Liver (tissue), 8 donors: ENCODE measurements at regions not wholly inside any gene's neighbourhood (a gene's known extent, or its start where the extent isn't known, plus 50 kb on each side); places are given as distances from the start of the nearest gene placed in this dataset.
A peak's percentile ranks its signal among the peaks of the same experiment; 100 is the strongest.

Experiments
- DNase-seq: peaks from one replicate; pipeline ENCODE4 v3.0.0-alpha.2; 2017; ENCODE audit warnings: low spot score
- H3K27ac ChIP-seq, 2 donors: one replicate each; pipeline ENCODE4 v1.7.0; 2013; ENCODE audit warnings: inconsistent platforms in 2 of 2, low read length in 2 of 2, control low read depth in 1 of 2, low read depth in 1 of 2, mild to moderate bottlenecking in 1 of 2
- H3K27me3 ChIP-seq, 4 donors: one replicate each; pipeline versions ENCODE4 v1.6.1 to v1.7.0; 2013; ENCODE audit warnings: low read length in 3 of 4, inconsistent platforms in 1 of 4, mild to moderate bottlenecking in 1 of 4, moderate library complexity in 1 of 4; ENCODE audit not compliant: control insufficient read depth in 4 of 4, insufficient read depth in 4 of 4
- H3K36me3 ChIP-seq, 4 donors: one replicate each; pipeline versions ENCODE4 v1.6.1 to v1.7.0; 2013; ENCODE audit warnings: low read length in 3 of 4, mild to moderate bottlenecking in 3 of 4, low read depth in 1 of 4, moderate library complexity in 1 of 4; ENCODE audit not compliant: control insufficient read depth in 4 of 4, insufficient read depth in 3 of 4
- H3K4me1 ChIP-seq, 4 donors: one replicate each; pipeline versions ENCODE4 v1.6.1 to v1.7.0; 2013; ENCODE audit warnings: low read length in 3 of 4, mild to moderate bottlenecking in 3 of 4, moderate library complexity in 1 of 4; ENCODE audit not compliant: control insufficient read depth in 4 of 4, insufficient read depth in 4 of 4
- H3K4me3 ChIP-seq, 3 donors: one replicate each; pipeline versions ENCODE4 v1.6.1 to v1.7.0; 2013; ENCODE audit warnings: low read length in 3 of 3, control low read depth in 1 of 3, low read depth in 1 of 3, mild to moderate bottlenecking in 1 of 3
- H3K9ac ChIP-seq, 2 donors: one replicate each; pipeline ENCODE4 v1.7.0; 2013; ENCODE audit warnings: low read length in 2 of 2, mild to moderate bottlenecking in 2 of 2, moderate library complexity in 2 of 2, control low read depth in 1 of 2, low read depth in 1 of 2
- H3K9me3 ChIP-seq, 4 donors: one replicate each; pipeline versions ENCODE4 v1.6.1 to v1.7.0; 2013; ENCODE audit warnings: low read length in 3 of 4; ENCODE audit not compliant: control insufficient read depth in 4 of 4
- EGR1 ChIP-seq, 2 donors: IDR thresholded peaks; 2 replicates each; pipeline ENCODE4 v1.6.1; 2016 to 2018; ENCODE audit warnings: antibody characterized with exemption in 2 of 2, low read depth in 2 of 2
- FOXA1 ChIP-seq: IDR thresholded peaks from 2 replicates; pipeline ENCODE4 v1.6.1; 2016; ENCODE audit warnings: antibody characterized with exemption
- FOXA2 ChIP-seq: IDR thresholded peaks from 2 replicates; pipeline ENCODE4 v1.6.1; 2016; ENCODE audit warnings: antibody characterized with exemption
- GABPA ChIP-seq, 2 donors: IDR thresholded peaks in 1 of 2; conservative IDR thresholded peaks in 1 of 2; 2 replicates each; pipeline ENCODE4 v1.6.1; 2016; ENCODE audit warnings: antibody characterized with exemption in 2 of 2, mild to moderate bottlenecking in 1 of 2, moderate library complexity in 1 of 2
- HNF4A ChIP-seq, 2 donors: conservative IDR thresholded peaks; 2 replicates each; pipeline ENCODE4 v1.6.1; 2016; ENCODE audit warnings: antibody characterized with exemption in 2 of 2, mild to moderate bottlenecking in 2 of 2
- HNF4G ChIP-seq: IDR thresholded peaks from 2 replicates; pipeline ENCODE4 v1.6.1; 2016; ENCODE audit warnings: antibody characterized with exemption
- JUND ChIP-seq, 2 donors: IDR thresholded peaks; 2 replicates each; pipeline ENCODE4 v1.6.1; 2016; ENCODE audit warnings: antibody characterized with exemption in 2 of 2
- NR2F2 ChIP-seq: IDR thresholded peaks from 2 replicates; pipeline ENCODE4 v1.6.1; 2016; ENCODE audit warnings: antibody characterized with exemption
- RAD21 ChIP-seq, 2 donors: IDR thresholded peaks; 2 replicates each; pipeline ENCODE4 v1.6.1; 2016; ENCODE audit warnings: antibody characterized with exemption in 2 of 2, mild to moderate bottlenecking in 2 of 2
- RXRA ChIP-seq, 2 donors: IDR thresholded peaks; 2 replicates each; pipeline ENCODE4 v1.6.1; 2017 to 2018; ENCODE audit warnings: antibody characterized with exemption in 2 of 2, mild to moderate bottlenecking in 1 of 2
- SP1 ChIP-seq: IDR thresholded peaks from 2 replicates; pipeline ENCODE4 v1.6.1; 2018; ENCODE audit warnings: antibody characterized with exemption, mild to moderate bottlenecking
- TAF1 ChIP-seq: conservative IDR thresholded peaks from 2 replicates; pipeline ENCODE4 v1.6.1; 2016; ENCODE audit warnings: antibody characterized with exemption, mild to moderate bottlenecking
- YY1 ChIP-seq: IDR thresholded peaks from 2 replicates; pipeline ENCODE4 v1.6.1; 2016; ENCODE audit warnings: antibody characterized with exemption, mild to moderate bottlenecking
- WGBS: extraction: QIAGEN DNeasy Blood & Tissue Kit; methylation state at CpG from one replicate; pipeline ENCODE4 v1.1.7; 2013; 5-methylcytosine and 5-hydroxymethylcytosine counted together
- TF ChIP-seq, protein P1 (sequence below): IDR thresholded peaks from 2 replicates; pipeline ENCODE4 v1.6.1; 2016; ENCODE audit warnings: antibody characterized with exemption
- TF ChIP-seq, protein P2 (sequence below): IDR thresholded peaks from 2 replicates; pipeline ENCODE4 v1.6.1; 2016; ENCODE audit warnings: antibody characterized with exemption
- TF ChIP-seq, protein P3 (sequence below): fragments of 150-350 bp; IDR thresholded peaks from 2 replicates; pipeline ENCODE4 v1.5.1; 2017; ENCODE audit warnings: improper control_type of control experiment, low read depth, low read length; ENCODE audit not compliant: missing input control
- TF ChIP-seq, protein P4 (sequence below): IDR thresholded peaks from 2 replicates; pipeline ENCODE4 v1.6.1; 2016; ENCODE audit warnings: antibody characterized with exemption
- TF ChIP-seq, protein P5 (sequence below): IDR thresholded peaks from 2 replicates; pipeline ENCODE4 v1.6.1; 2016; ENCODE audit warnings: antibody characterized with exemption, mild to moderate bottlenecking
- donor health status: healthy.
- donor health status: healthy.
- donor health status: healthy.
- donor health status: healthy.
- donor health status: healthy.

DNA sequence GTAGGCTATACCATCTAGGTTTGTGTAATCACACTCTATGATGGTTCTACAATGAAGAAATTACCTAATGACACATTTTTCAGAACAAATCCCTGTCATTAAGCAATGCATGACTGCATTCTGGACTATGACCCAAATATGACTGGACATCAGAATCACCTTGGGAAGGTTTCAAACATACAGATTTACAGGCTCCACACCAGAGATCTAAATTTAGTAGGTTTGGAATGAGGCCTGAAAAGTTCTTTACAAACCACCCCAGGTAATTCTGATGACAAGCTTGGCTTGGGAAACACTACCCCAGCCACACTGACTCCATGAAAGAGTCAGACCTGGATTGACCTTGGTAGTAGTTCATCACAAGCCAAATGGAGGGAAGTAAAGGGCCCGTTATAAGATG, 52.2 kb upstream of the NFE2L2 start:
- no peaks in the 10 kb centered on the region for H3K27me3 ChIP-seq
- WGBS: 42% methylated on average over 1 of the region's 1 CpG
- no peak for DNase-seq
- TF ChIP-seq, protein P1, sequence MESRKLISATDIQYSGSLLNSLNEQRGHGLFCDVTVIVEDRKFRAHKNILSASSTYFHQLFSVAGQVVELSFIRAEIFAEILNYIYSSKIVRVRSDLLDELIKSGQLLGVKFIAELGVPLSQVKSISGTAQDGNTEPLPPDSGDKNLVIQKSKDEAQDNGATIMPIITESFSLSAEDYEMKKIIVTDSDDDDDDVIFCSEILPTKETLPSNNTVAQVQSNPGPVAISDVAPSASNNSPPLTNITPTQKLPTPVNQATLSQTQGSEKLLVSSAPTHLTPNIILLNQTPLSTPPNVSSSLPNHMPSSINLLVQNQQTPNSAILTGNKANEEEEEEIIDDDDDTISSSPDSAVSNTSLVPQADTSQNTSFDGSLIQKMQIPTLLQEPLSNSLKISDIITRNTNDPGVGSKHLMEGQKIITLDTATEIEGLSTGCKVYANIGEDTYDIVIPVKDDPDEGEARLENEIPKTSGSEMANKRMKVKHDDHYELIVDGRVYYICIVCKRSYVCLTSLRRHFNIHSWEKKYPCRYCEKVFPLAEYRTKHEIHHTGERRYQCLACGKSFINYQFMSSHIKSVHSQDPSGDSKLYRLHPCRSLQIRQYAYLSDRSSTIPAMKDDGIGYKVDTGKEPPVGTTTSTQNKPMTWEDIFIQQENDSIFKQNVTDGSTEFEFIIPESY: peak; percentile 25
- TF ChIP-seq HNF4G (peak; percentile 42), RAD21 (IDR thresholded peaks at IDR 0.05) (no peak), TAF1 (no peak), SP1 (peak; percentile 58), EGR1 (IDR thresholded peaks at IDR 0.05; ENCODE audit: low read depth in 2 of 2) (no peak), YY1 (peak; percentile 64), RXRA (IDR thresholded peaks at IDR 0.05) (peak; percentile 56 to 69), HNF4A (conservative IDR thresholded peaks at IDR 0.05) (peak; percentile 87 to 94), JUND (IDR thresholded peaks at IDR 0.05) (peak; percentile 57 to 71)
- TF ChIP-seq, protein P2, sequence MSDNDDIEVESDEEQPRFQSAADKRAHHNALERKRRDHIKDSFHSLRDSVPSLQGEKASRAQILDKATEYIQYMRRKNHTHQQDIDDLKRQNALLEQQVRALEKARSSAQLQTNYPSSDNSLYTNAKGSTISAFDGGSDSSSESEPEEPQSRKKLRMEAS: no peak
- H3K9me3 ChIP-seq: no peaks in the 10 kb centered on the region
- H3K27ac ChIP-seq: peak overlapping the region; percentile 65 to 91
- no peak overlapping the region for H3K4me3 ChIP-seq
- H3K9ac ChIP-seq: no peak overlapping the region
- no peaks in the 10 kb centered on the region for H3K36me3 ChIP-seq
- H3K4me1 ChIP-seq: peaks cover 0 to 24% (median 5%) of the 10 kb centered on the region in 4 donors

DNA sequence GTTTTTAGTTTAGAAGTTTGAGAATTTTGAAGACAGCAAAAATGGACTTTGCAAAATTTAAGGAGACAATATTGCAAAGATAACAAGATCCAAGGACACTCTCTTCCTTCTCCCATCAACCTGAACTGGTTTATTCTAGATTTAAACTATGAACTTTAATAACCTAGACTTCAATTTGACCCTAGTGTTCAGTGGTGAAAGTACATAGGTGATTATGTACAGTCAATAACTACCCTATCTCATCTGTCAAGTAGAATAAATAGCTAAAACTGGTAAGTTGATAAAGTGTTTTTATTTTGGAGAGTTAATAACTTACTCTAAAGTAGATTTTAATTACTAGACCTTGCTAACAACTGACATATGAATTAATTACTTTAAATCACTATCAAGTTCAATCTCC, 52.9 kb upstream of the NFE2L2 start:
- Histone ChIP-seq H3K36me3 (no peaks in the 10 kb centered on the region), H3K9me3 (no peaks in the 10 kb centered on the region), H3K4me3 (no peak overlapping the region), H3K4me1 (peaks cover under 1 to 29% (median 8%) of the 10 kb centered on the region in 4 donors), H3K27me3 (no peaks in the 10 kb centered on the region), H3K9ac (no peak overlapping the region), H3K27ac (peak overlapping the region; percentile 65 to 91)
- TF ChIP-seq HNF4A (conservative IDR thresholded peaks at IDR 0.05) (peak in 1 of 2 donors; percentile 43), NR2F2 (no peak), RXRA (IDR thresholded peaks at IDR 0.05) (peak in 1 of 2 donors; percentile 25), TAF1 (no peak)
- TF ChIP-seq, protein P3, sequence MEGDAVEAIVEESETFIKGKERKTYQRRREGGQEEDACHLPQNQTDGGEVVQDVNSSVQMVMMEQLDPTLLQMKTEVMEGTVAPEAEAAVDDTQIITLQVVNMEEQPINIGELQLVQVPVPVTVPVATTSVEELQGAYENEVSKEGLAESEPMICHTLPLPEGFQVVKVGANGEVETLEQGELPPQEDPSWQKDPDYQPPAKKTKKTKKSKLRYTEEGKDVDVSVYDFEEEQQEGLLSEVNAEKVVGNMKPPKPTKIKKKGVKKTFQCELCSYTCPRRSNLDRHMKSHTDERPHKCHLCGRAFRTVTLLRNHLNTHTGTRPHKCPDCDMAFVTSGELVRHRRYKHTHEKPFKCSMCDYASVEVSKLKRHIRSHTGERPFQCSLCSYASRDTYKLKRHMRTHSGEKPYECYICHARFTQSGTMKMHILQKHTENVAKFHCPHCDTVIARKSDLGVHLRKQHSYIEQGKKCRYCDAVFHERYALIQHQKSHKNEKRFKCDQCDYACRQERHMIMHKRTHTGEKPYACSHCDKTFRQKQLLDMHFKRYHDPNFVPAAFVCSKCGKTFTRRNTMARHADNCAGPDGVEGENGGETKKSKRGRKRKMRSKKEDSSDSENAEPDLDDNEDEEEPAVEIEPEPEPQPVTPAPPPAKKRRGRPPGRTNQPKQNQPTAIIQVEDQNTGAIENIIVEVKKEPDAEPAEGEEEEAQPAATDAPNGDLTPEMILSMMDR: no peak
- no peak for DNase-seq

DNA sequence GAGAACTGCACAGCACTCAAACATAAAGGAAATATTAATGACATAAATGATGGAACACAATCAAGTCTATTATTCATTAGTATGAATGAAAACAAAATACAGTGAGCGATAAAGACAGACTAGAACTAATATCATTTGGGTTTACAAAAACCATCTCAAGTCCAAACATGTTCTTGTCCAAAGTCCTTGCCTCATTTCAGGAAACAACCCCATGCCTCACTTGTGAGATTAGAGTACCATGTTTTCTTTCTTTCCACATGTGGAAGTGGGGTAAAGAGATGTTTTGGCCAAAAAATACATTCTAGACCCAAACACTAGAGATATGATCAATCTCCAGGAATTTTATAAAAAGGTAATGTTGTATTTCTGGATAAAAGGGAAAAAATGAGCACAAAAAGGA, 53.3 kb upstream of the NFE2L2 start:
- DNase-seq: no peak
- peak overlapping the region; percentile 65 to 91 for H3K27ac ChIP-seq
- H3K27me3 ChIP-seq: no peaks in the 10 kb centered on the region
- no peaks in the 10 kb centered on the region for H3K36me3 ChIP-seq
- no peaks in the 10 kb centered on the region for H3K9me3 ChIP-seq
- no peak overlapping the region for H3K9ac ChIP-seq
- WGBS: 86% methylated on average over 1 of the region's 1 CpG
- peaks cover 2 to 32% (median 12%) of the 10 kb centered on the region in 4 donors for H3K4me1 ChIP-seq
- no peak overlapping the region for H3K4me3 ChIP-seq
- TF ChIP-seq, protein P1: no peak
- no peak for TF ChIP-seq TAF1
- TF ChIP-seq, protein P4, sequence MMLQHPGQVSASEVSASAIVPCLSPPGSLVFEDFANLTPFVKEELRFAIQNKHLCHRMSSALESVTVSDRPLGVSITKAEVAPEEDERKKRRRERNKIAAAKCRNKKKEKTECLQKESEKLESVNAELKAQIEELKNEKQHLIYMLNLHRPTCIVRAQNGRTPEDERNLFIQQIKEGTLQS: no peak
- no peak for TF ChIP-seq RXRA (IDR thresholded peaks at IDR 0.05)
- no peak for TF ChIP-seq NR2F2
- no peak for TF ChIP-seq FOXA2
- no peak for TF ChIP-seq FOXA1
- no peak for TF ChIP-seq HNF4A (conservative IDR thresholded peaks at IDR 0.05)
- TF ChIP-seq GABPA (IDR thresholded peaks at IDR 0.05 in 1 of 2, conservative IDR thresholded peaks at IDR 0.05 in 1 of 2): no peak
- TF ChIP-seq, protein P5, sequence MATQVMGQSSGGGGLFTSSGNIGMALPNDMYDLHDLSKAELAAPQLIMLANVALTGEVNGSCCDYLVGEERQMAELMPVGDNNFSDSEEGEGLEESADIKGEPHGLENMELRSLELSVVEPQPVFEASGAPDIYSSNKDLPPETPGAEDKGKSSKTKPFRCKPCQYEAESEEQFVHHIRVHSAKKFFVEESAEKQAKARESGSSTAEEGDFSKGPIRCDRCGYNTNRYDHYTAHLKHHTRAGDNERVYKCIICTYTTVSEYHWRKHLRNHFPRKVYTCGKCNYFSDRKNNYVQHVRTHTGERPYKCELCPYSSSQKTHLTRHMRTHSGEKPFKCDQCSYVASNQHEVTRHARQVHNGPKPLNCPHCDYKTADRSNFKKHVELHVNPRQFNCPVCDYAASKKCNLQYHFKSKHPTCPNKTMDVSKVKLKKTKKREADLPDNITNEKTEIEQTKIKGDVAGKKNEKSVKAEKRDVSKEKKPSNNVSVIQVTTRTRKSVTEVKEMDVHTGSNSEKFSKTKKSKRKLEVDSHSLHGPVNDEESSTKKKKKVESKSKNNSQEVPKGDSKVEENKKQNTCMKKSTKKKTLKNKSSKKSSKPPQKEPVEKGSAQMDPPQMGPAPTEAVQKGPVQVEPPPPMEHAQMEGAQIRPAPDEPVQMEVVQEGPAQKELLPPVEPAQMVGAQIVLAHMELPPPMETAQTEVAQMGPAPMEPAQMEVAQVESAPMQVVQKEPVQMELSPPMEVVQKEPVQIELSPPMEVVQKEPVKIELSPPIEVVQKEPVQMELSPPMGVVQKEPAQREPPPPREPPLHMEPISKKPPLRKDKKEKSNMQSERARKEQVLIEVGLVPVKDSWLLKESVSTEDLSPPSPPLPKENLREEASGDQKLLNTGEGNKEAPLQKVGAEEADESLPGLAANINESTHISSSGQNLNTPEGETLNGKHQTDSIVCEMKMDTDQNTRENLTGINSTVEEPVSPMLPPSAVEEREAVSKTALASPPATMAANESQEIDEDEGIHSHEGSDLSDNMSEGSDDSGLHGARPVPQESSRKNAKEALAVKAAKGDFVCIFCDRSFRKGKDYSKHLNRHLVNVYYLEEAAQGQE: no peak
